Posterior vena cava (tissue), 2 donors: ENCODE measurements at regions not wholly inside any gene's neighbourhood (a gene's known extent, or its start where the extent isn't known, plus 50 kb on each side); places are given as distances from the start of the nearest gene placed in this dataset.
"Not testable (repeated sequence)": the region's sequence is repeated elsewhere in the genome, so short reads cannot be mapped to it uniquely, and the experiment has no call there.

Experiments used
- DNase-seq: peaks from one replicate; pipeline ENCODE4 v3.0.0-alpha.2; 2020; ENCODE audit warnings: low spot score
- intact Hi-C, 2 donors: fragments of 100-400 bp; cut with DNase I; formaldehyde crosslinking; loops; one replicate each; pipeline versions ENCODE4 v1.14.1 to v1.14.2; 2022 to 2023
- donor health status: DM: yes; HTN: yes; CAD: no.
- donor health status: DM: yes; HTN: yes; CAD: no.

GRCh38 chr9:64560833-64561232 lies 724.2 kb downstream of the FOXD4L5 start:
- DNase-seq, result peak; percentile 73
- intact Hi-C loops, result not testable (repeated sequence)
